CD4-positive, CD25-positive, alpha-beta regulatory T cell (primary cell): ENCODE measurements at regions not wholly inside any gene's neighbourhood (a gene's known extent, or its start where the extent isn't known, plus 50 kb on each side); places are given as distances from the start of the nearest gene placed in this dataset.
"Not testable (repeated sequence)": the region's sequence is repeated elsewhere in the genome, so short reads cannot be mapped to it uniquely, and the experiment has no call there.

Experiments used
- ATAC-seq, 2 donors: fragments of 150-1000 bp; cut with Tn5 transposase; one replicate each; pipeline ENCODE4 v1.10.0; 2021; ENCODE audit warnings: low read depth in 2 of 2, moderate number of reproducible peaks in 2 of 2, moderate library complexity in 1 of 2
- DNase-seq, 3 donors: peaks; one replicate each; pipeline versions ENCODE4 v3.0.0 to v3.0.0-alpha.2; 2012 to 2022; ENCODE audit warnings: mixed read lengths in 1 of 3
- H3K27ac ChIP-seq: one replicate; pipeline ENCODE4 v1.7.0; 2013; ENCODE audit warnings: mild to moderate bottlenecking, low read length; ENCODE audit not compliant: insufficient read depth, poor library complexity, severe bottlenecking
- H3K27me3 ChIP-seq: one replicate; pipeline ENCODE4 v1.7.0; 2013; ENCODE audit warnings: low read length; ENCODE audit not compliant: control insufficient read depth, insufficient read depth
- H3K36me3 ChIP-seq: one replicate; pipeline ENCODE4 v1.7.0; 2013; ENCODE audit warnings: mild to moderate bottlenecking, low read length, moderate library complexity; ENCODE audit not compliant: control insufficient read depth, insufficient read depth
- H3K4me1 ChIP-seq: 2 replicates; pipeline ENCODE4 v1.7.0; 2013; ENCODE audit warnings: mild to moderate bottlenecking, low read length; ENCODE audit not compliant: insufficient read depth, control insufficient read depth, poor library complexity, severe bottlenecking
- H3K4me3 ChIP-seq: one replicate; pipeline ENCODE4 v1.7.0; 2013; ENCODE audit warnings: low read depth, mild to moderate bottlenecking, low read length, moderate library complexity
- H3K9me3 ChIP-seq, 2 experiments: 1 replicate in 1 of 2; 2 replicates in 1 of 2; pipeline ENCODE4 v1.7.0; 2013; ENCODE audit warnings: low read length in 2 of 2, mild to moderate bottlenecking in 1 of 2, moderate library complexity in 1 of 2; ENCODE audit not compliant: control insufficient read depth in 2 of 2
- H3K27ac Mint-ChIP-seq, 3 donors: one replicate each; pipeline ENCODE4 v1.8.0; 2020 to 2022; ENCODE audit warnings: mild to moderate bottlenecking in 3 of 3, mixed read lengths in 3 of 3, moderate library complexity in 2 of 3
- H3K27me3 Mint-ChIP-seq: one replicate; pipeline ENCODE4 v1.8.0; 2022; ENCODE audit warnings: mild to moderate bottlenecking, mixed read lengths
- H3K36me3 Mint-ChIP-seq: one replicate; pipeline ENCODE4 v1.8.0; 2020; ENCODE audit warnings: mixed read lengths
- H3K4me1 Mint-ChIP-seq, 4 donors: one replicate each; pipeline ENCODE4 v1.8.0; 2020 to 2022; ENCODE audit warnings: mixed read lengths in 4 of 4, mild to moderate bottlenecking in 1 of 4
- H3K4me3 Mint-ChIP-seq, 4 donors: one replicate each; pipeline ENCODE4 v1.8.0; 2020 to 2022; ENCODE audit warnings: mild to moderate bottlenecking in 4 of 4, mixed read lengths in 4 of 4, moderate library complexity in 3 of 4
- H3K9me3 Mint-ChIP-seq, 7 donors: one replicate each; pipeline ENCODE4 v1.8.0; 2020 to 2022; ENCODE audit warnings: mixed read lengths in 7 of 7, mild to moderate bottlenecking in 3 of 7, moderate library complexity in 2 of 7

DNA sequence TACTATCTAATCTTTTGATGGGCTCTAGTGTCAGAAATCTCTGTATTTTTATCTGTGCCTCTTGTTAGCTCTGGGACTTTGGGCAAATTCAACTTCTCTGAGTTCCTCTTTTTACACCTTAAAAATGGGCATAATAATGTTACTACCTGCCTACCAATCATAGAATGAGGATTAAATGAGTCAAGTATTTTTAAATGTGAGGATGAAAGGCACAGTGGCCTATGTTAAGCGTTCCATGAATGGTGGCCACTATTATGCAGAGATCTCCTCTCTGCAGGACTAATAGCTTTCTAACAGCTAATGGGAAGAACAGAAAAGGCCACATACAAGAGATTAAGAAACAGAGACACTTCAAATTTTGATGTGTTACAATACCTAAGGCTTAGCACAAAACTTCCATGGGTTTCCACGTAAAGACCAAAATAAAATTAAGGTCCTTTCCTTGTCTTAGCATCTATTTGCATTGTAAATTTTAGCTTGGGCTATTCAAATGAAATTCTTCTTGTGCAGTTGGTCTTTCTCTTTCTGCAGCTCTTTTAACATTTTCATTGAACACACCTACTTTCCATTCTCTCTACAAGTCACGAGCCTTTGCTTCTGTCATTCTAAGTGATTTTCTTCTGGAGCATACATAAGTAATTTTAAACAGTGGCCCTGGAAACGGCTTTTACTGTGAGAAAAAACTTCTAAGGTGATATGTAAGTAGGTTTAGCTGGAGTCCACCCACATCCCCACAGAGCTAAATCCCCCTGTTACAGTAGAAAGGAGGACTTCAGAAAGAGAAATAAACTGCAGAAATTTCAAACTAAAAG is 117.9 kb upstream of the MED14 start:
- H3K27me3 Mint-ChIP-seq, result no peaks in the 10 kb centered on the region

DNA sequence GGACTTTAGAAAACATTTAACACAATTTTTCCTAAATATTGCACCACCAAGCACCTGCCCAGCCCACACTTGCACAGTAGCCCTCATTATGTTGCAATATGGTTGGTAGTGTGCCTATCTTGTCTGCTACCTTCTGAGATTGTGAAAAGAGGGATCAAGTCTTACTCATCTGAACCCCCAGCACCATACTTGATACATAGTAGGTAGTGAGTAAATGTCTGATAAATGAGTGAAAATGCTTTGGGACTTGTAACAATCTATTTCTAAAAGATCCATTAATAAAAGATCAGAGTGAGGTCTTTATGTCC is 118.4 kb upstream of the MED14 start:
- Histone ChIP-seq H3K36me3 (no peaks in the 10 kb centered on the region), H3K4me1 (no peaks in the 10 kb centered on the region), H3K27me3 (no peaks in the 10 kb centered on the region), H3K4me3 (no peak overlapping the region), H3K27ac (no peak overlapping the region), H3K9me3 (no peaks in the 10 kb centered on the region)
- Mint-ChIP-seq H3K9me3 (peaks cover 0 to 5% (median 0%) of the 10 kb centered on the region in 7 donors), H3K4me3 (no peak overlapping the region), H3K27ac (no peak overlapping the region), H3K4me1 (no peaks in the 10 kb centered on the region), H3K27me3 (no peaks in the 10 kb centered on the region), H3K36me3 (no peaks in the 10 kb centered on the region)
- ATAC-seq (no peak), DNase-seq (no peak)

More for the DNA sequence above, 117.9 kb upstream of the MED14 start:
- no peaks in the 10 kb centered on the region for H3K36me3 Mint-ChIP-seq
- H3K4me1 Mint-ChIP-seq, result no peaks in the 10 kb centered on the region
- H3K4me3 ChIP-seq, result no peak overlapping the region
- H3K27ac Mint-ChIP-seq, result no peak overlapping the region
- no peak for DNase-seq
- no peak overlapping the region for H3K4me3 Mint-ChIP-seq
- no peaks in the 10 kb centered on the region for H3K36me3 ChIP-seq
- H3K9me3 ChIP-seq, result no peaks in the 10 kb centered on the region
- H3K9me3 Mint-ChIP-seq, result peaks cover 0 to 5% (median 0%) of the 10 kb centered on the region in 7 donors
- ATAC-seq, result no peak
- no peak overlapping the region for H3K27ac ChIP-seq
- no peaks in the 10 kb centered on the region for H3K27me3 ChIP-seq
- no peaks in the 10 kb centered on the region for H3K4me1 ChIP-seq

DNA sequence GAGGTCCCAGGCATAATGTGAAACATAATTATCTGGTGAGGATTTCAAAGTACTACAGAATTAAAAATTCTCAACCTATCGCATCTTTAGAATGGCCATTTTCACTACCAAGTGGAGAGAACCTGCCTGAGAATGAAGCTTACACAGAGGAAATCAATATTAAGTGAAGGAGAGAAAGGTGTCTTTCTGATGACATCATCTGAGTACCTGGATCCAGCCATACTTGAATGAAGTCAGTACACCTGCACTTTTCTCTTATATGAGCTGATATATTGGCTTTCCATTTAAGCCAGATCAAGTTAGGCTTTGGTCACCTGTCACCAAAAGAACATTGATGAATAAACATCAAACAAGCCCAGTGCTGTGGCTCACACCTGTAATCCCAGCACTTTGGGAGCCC is 118.9 kb upstream of the MED14 start:
- Histone ChIP-seq H3K9me3 (no peaks in the 10 kb centered on the region), H3K36me3 (no peaks in the 10 kb centered on the region), H3K27me3 (no peaks in the 10 kb centered on the region), H3K4me1 (no peaks in the 10 kb centered on the region), H3K27ac (no peak overlapping the region), H3K4me3 (no peak overlapping the region)
- H3K27ac Mint-ChIP-seq, result no peak overlapping the region
- no peaks in the 10 kb centered on the region for H3K4me1 Mint-ChIP-seq
- ATAC-seq, result no peak
- H3K9me3 Mint-ChIP-seq, result peaks cover 0 to 4% (median 0%) of the 10 kb centered on the region in 7 donors
- no peaks in the 10 kb centered on the region for H3K27me3 Mint-ChIP-seq
- no peak for DNase-seq
- no peaks in the 10 kb centered on the region for H3K36me3 Mint-ChIP-seq
- no peak overlapping the region for H3K4me3 Mint-ChIP-seq

DNA sequence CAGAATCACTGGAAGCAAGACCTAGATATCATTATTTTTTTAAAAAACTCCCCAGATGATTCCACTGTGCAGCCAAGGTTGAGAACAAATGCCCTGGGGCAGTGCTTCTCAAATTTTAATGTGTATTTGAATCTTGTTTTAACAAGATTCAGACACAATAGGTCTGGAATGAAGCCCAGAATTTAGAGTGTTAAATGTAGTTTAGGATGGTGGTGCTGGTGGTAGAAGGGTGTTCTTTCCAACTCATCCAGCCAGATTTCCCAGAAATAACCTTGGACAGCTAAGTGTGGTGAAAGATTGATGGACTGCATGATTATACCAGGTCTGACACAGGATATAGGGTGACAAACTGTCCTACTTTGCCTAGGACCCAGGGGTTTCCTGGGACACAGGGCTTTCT is 120.1 kb upstream of the MED14 start:
- H3K4me3 ChIP-seq, result no peak overlapping the region
- DNase-seq, result no peak
- H3K36me3 ChIP-seq, result no peaks in the 10 kb centered on the region
- no peaks in the 10 kb centered on the region for H3K4me1 Mint-ChIP-seq
- peaks cover 2% of the 10 kb centered on the region for H3K27me3 Mint-ChIP-seq
- H3K4me3 Mint-ChIP-seq, result no peak overlapping the region
- no peak overlapping the region for H3K27ac ChIP-seq
- no peaks in the 10 kb centered on the region for H3K4me1 ChIP-seq
- H3K9me3 Mint-ChIP-seq, result no peaks in the 10 kb centered on the region
- no peaks in the 10 kb centered on the region for H3K27me3 ChIP-seq
- ATAC-seq, result no peak
- no peak overlapping the region for H3K27ac Mint-ChIP-seq
- H3K36me3 Mint-ChIP-seq, result no peaks in the 10 kb centered on the region
- no peaks in the 10 kb centered on the region for H3K9me3 ChIP-seq

DNA sequence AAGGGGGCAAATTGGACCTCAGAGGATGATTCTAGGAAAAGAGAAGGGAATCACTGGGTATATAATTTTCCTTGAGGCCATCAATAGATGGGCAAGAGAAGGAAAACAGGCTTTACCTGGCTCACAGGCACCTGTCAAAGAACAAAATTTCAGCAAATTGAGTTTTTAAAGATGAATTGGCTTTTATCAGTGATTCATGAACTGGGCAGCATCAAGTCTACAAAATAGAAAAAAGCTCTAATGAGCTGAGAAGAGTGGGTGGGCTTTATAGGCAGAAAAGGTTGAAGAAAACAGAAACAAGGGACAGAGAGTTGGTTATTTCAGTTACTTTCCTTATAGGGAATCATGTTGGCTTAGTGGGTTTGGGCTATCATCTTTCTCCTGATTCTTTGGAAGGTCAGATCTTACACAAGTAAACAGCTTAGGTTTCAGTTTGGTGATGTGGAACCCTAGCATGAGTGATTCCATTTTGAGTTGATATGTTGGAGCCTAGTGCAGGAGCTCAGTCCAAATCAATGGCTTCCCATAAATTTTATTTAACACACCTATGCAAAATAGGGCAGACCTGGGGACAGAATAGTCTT is 120.7 kb upstream of the MED14 start:
- no peak for DNase-seq
- H3K27ac Mint-ChIP-seq, result no peak overlapping the region

DNA sequence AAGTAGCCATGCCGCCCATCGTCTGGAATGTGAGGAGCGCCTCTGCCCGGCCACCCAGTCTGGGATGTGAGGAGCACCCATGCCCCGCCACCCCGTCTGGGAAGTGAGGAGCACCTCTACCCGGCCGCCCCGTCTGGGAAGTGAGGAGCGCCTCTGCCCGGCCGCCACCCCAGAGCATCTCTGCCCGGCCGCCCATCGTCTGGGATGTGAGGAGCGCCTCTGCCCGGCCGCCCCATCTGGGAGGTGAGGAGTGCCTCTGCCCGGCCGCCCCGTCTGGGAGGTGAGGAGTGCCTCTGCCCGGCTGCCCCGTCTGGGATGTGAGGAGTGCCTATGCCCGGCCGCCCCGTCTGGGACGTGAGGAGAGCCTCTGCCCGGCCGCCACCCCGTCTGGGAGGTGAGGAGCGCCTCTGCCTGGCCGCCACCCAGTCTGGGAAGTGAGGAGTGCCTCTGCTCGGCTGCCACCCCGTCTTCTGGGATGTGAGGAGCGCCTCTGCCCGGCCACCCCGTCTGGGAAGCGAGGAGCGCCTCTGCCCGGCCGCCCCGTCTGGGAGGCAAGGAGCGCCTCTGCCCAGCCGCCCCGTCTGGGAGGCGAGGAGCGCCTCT is 126.7 kb upstream of the MED14 start:
- not testable (repeated sequence) for H3K36me3 ChIP-seq, H3K4me3 ChIP-seq, H3K36me3 Mint-ChIP-seq, H3K27me3 Mint-ChIP-seq, DNase-seq, H3K27me3 ChIP-seq, ATAC-seq, H3K4me1 Mint-ChIP-seq, H3K9me3 ChIP-seq, H3K27ac Mint-ChIP-seq, H3K4me3 Mint-ChIP-seq, H3K27ac ChIP-seq, H3K9me3 Mint-ChIP-seq, H3K4me1 ChIP-seq

More for the DNA sequence above, 120.7 kb upstream of the MED14 start:
- no peaks in the 10 kb centered on the region for H3K4me1 ChIP-seq
- H3K4me3 Mint-ChIP-seq, result no peak overlapping the region
- H3K27ac ChIP-seq, result no peak overlapping the region
- H3K36me3 ChIP-seq, result no peaks in the 10 kb centered on the region
- H3K27me3 ChIP-seq, result no peaks in the 10 kb centered on the region
- H3K9me3 ChIP-seq, result no peaks in the 10 kb centered on the region
- H3K9me3 Mint-ChIP-seq, result no peaks in the 10 kb centered on the region
- H3K4me3 ChIP-seq, result no peak overlapping the region
- H3K36me3 Mint-ChIP-seq, result no peaks in the 10 kb centered on the region
- H3K4me1 Mint-ChIP-seq, result no peaks in the 10 kb centered on the region
- no peak for ATAC-seq
- H3K27me3 Mint-ChIP-seq, result peaks cover 6% of the 10 kb centered on the region

DNA sequence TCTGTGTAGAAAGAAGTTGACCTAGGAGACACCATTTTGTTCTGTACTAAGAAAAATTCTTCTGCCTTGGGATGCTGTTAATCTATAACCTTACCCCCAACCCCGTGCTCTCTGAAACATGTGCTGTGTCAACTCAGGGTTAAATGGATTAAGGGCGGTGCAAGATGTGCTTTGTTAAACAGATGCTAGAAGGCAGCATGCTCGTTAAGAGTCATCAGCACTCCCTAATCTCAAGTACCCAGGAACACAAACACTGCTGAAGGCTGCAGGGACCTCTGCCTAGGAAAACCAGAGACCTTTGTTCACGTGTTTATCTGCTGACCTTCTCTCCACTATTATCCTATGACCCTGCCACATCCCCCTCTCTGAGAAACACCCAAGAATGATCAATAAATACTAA is 127.9 kb upstream of the MED14 start:
- H3K9me3 Mint-ChIP-seq, H3K27ac ChIP-seq, H3K36me3 Mint-ChIP-seq, DNase-seq, H3K4me1 Mint-ChIP-seq, H3K27ac Mint-ChIP-seq, H3K27me3 ChIP-seq, H3K4me3 Mint-ChIP-seq, H3K4me1 ChIP-seq, H3K4me3 ChIP-seq, H3K9me3 ChIP-seq, H3K36me3 ChIP-seq, ATAC-seq: not testable (repeated sequence)
- H3K27me3 Mint-ChIP-seq, result peaks cover 13% of the 10 kb centered on the region

DNA sequence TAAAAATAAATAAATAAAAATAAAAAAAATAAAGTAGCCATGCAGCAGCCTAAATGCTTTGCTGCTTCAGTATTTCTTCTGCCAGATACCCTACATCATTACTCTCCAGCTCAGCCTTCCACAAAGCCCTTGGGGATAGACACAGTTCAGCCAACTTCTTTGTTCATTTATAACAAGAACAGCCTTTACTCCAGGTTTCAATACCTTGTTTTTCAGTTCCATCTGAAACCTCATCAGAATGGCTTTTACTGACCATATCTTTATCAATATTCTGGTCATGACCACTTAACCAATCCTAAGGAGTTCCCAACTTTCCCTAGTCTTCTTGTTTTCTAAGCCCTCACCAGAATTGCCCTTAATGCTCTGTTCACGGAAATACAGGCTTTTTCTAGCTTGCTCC is 128.3 kb upstream of the MED14 start:
- ATAC-seq, result no peak
- Mint-ChIP-seq H3K4me3 (no peak overlapping the region), H3K36me3 (no peaks in the 10 kb centered on the region), H3K27ac (no peak overlapping the region), H3K27me3 (peaks cover 13% of the 10 kb centered on the region), H3K9me3 (peaks cover 0 to 9% (median 0%) of the 10 kb centered on the region in 7 donors), H3K4me1 (no peaks in the 10 kb centered on the region)
- no peak overlapping the region for H3K4me3 ChIP-seq
- H3K4me1 ChIP-seq, result no peaks in the 10 kb centered on the region
- H3K27ac ChIP-seq, result no peak overlapping the region
- H3K36me3 ChIP-seq, result no peaks in the 10 kb centered on the region
- peaks cover 0 to 5% of the 10 kb centered on the region in 2 experiments for H3K9me3 ChIP-seq
- no peak for DNase-seq
- H3K27me3 ChIP-seq, result no peaks in the 10 kb centered on the region
